Right lung (tissue), 2 donors: ENCODE measurements at regions not wholly inside any gene's neighbourhood (a gene's known extent, or its start where the extent isn't known, plus 50 kb on each side); places are given as distances from the start of the nearest gene placed in this dataset.
"Not testable (repeated sequence)": the region's sequence is repeated elsewhere in the genome, so short reads cannot be mapped to it uniquely, and the experiment has no call there.

Experiments used
- DNase-seq, 2 donors: peaks; one replicate each; pipeline ENCODE4 v3.0.0-alpha.2; 2013

DNA sequence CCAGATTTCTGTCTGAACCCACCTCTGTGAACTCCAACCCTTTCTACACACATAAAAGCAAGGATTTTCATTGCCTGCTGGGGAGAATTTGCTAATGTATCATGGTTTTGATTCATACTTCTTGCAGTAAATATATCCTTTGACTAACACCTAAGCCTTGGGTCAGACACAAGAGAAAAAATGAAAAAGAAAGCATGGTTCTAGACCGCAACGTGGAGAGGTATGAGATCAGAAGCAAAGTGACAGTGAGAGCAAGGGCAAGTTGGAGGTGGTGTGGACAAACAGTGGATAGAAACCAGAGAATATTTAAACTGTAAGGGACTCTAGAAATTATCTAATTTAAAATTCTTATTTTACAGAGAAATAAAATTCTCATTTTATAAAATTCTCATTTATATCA is 212.9 kb upstream of the SEMA6A start:
- DNase-seq = no peak

DNA sequence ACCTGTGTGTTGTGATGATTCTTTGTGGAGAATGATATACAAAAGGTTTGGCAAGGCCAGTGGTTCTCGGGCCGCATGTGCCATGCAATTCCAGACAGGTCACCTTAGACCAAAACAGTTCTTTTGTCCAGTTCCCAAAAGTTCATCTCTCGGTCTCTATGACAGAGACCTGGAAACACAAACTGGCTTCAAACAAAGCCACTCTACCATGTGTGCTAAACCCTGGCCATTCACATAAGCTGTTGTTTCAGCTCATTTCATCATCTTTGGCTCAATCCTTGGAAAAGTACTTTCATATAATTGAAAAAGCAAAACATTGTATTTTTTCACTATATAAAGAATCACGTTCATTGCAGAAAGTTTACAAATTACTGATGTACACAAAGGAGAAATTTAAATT is 210.5 kb upstream of the SEMA6A start:
- DNase-seq = no peak

DNA sequence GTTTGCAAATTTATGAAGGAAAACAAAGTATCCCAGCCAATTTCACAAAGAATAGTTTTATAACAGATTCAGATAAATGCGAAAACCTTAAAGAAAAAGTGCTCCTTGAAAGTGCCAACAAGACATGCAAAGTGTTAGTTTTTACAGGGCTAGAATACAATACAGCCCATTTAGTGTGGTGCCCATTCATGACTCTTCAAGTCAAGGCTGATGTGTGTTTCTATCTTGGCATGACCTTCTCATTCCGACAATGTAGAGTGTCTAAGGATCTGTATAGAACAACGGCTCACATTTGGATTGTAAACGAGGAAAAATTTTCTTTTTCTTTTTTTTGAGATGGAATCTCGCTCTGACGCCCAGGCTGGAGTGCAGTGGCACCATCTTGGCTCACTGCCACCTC is 205.2 kb upstream of the SEMA6A start:
- DNase-seq = no peak

DNA sequence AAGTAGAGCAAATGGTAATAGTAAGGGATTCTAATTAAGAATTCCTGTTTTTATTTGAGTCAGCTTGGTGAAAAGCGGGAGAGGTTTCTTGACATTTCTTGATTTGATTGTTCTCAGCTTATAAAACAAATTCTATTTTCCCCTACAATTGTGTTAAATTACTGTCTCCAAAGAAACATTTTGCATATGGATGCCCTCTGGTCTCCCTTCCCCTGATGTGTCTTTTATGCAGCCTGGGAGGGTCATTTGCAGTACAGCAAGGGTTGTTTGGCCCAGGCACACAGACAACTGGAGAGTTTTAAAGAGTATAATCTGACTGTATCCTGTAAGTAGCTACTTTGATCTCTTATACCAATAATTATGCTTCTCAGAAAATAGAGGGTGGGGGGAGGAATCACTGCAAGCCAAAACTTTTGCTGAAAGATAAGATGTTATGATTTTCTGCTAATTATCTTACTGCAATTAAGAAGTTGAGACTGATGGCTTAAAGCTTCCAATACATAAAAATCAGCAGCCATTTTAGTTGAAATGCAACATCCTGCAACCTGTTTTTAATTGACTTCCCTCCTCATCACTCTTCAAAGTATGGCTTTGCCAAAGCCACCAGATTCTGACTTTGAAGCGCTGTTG is 204.1 kb upstream of the SEMA6A start:
- peak; percentile 74 to 83 for DNase-seq

DNA sequence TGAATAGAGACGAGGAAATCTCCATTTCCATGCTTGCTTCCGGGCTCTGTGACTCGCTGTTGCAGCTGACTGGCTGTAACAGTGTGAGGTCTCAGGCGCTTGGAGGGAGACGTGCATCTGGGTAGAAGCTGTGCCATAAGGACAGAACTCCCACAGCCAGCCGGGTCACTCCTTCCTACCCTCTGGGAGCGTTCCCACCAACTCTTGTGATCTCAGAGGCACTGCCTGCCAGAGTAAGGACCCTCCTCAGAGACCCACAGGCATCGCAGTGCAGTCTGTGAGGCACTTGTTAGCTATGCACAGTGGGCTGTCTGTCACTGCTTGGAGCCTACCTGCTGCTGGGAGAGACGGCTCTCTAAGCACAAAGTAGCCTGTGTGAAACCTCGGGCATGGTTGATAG is 203.4 kb upstream of the SEMA6A start:
- DNase-seq = peak; percentile 38 to 49

DNA sequence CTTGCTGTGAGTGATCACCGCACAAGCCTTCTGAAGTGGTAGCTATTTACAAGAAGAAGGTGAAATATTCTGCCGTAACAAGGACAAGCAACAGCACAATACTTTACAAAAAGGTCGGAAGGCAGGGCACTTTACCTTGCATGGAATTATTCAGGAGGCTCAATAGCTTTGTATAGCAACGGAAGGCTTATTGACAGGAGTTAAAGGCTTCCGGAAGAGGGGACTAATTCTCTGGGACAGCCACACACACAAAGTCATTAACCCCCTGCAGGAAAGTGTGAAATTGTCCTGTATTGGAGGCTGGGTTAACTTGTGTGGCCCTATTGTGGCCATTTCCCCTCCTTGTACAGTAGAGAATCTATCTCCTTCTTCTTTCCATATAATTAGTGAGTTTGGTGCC is 199.3 kb upstream of the SEMA6A start:
- DNase-seq = no peak

DNA sequence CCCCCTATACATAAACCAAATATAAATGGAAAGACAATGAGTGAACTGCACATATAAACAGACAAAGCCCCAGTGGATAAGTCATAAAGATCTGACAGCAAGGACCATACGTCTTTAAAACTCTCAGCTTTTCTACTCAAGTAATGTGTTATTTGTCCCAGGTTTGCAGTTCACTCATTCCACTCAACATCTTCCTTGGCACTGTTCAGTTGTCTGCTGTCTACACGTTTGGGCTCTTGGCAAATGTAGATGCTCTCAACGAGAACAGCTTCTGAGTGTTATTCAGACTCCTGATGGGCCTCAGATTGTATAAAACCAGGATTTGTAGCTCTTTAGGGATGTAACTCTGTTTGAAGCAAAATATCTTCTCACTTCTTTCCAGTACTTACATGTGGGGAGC is 198.2 kb upstream of the SEMA6A start:
- DNase-seq = no peak

DNA sequence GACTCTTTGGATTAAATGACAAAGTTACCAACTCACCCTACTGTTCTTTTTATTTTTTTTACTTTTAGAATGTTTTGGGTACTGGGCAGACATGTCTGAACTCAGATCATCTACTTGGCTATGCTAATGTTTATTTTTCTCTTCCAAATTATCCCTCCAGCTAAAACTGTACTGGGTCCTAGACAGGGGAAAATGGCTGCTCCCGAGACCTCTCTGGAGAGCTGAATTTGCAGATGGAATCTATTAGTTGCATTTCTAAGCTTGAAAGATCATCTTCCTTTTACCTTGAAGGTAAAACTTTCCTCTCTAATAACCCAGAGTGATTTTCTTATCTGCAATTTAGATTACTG is 197.5 kb upstream of the SEMA6A start:
- no peak for DNase-seq

DNA sequence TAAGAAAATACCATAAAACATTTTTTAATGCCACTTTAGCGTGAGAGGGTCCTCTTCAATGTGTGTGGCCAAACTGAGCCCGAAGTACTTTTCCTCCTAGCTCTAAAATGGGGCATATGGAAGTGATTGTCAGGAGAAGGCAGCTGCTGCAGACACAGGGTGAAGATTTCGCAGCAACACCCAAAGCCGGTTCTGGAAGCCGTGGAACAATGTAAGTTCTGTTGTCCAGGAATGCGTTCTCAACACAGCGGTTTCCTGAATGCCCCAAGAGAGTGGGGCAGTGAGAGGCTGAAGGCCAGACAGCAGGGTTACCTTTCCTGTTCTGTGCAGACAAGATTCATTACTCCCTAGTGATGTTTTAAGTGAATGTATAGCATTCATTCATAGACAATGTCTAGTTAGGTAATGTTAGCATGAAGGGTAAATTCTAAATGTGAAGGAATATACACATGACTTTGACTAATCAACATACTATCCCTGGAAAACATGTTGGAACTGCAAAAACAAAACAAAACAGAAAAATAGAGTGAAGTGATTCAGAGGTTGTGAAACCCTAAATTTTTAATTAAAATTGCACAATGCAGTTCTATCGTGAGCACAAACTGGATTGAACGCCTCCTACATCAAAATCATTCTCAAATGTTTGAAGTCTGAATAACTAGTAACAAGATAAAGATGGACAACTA is 197.0 kb upstream of the SEMA6A start:
- no peak for DNase-seq

DNA sequence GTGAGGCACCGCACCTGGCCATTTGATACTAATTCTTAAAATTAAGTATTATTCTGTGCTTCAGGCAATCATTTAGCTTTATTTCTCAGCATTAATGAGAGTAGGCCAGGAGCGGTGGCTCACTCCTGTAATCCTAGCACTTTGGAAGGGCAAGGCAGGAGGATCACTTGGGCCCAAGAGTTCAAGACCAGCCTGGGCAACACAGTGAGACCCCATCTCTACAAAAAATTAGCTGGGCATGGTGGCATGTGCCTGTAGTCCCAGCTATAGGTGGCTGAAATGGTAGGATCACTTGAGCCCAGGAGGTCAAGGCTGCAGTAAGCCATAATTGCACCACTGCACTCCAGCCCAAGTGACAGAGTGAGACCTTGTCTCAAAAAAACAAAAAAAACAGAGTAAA is 195.3 kb upstream of the SEMA6A start:
- DNase-seq = not testable (repeated sequence)

DNA sequence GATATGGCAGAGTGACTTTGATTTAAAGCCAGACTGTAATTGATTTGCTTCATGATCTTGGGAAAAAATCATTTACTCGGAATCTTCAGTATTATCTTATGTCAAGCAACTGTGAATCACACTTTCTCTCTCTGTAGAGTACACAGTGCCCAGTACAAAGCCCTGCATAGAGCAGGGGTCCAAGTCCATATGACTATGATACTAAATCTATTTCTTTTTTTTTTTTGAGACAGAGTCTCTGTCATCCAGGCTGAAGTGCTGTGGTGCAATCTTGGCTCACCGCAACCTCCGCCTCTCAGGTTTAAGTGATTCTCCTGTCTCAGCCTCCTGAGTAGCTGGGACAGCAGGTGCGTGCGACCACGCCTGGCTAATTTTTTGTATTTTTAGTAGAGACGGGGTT is 194.8 kb upstream of the SEMA6A start:
- DNase-seq = no peak

DNA sequence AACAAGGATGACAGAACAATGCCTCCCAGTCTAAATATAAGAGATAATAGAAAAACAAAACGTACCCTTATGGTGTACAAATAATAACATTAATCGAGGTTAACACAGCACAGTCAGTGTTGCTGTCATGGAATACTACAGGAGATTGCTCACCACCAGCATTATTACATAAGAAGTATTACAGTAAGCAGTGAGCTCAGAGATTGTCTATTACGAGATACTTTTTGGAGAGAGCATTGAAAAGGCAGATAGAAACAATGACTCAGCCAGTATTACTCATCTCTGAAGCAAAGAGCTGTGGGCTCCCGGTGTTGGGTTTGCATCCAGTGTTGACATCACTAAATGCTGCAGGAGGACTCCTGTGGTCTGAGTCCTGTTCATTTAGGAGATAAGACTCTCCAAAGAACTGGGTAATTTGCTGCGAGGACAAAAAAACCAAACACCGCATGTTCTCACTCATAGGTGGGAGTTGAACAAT is 191.9 kb upstream of the SEMA6A start:
- no peak for DNase-seq

DNA sequence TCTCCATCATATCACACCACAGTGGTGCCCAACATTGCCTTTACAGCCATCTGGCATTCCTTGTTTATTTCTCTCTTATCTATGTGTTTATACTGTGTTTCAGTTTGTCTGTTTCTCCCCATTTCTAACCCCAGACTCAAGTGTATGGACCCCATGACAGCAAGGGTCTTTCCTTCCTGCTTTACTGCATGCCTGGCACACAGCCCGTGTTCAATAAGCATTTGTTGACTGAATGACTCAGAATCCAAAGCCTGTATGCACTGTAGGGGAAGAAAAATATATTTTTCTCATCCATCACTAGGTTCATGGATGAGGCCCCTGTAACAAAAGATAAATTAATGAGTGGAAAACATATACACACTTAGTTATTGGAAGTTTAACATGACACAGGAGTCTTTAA is 190.8 kb upstream of the SEMA6A start:
- no peak for DNase-seq

DNA sequence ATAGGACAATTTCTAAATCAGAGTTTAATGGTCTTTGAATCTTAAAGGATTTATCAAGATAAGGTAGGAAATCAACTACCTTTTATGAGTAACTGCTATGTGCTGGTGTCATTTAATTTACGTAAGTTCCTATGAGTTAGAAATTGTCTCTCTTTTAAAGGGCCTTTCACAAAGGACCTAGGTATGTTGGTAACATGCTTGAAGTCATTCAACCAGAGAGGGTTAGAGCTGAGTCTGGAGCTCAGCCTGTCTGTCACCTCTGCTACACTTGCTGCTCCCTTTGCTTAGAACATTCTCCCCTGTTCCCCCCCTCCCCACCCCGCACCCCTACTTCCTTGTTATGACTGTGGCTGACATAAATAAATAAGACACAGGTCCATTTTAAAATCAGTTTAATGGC is 190.3 kb upstream of the SEMA6A start:
- no peak for DNase-seq

DNA sequence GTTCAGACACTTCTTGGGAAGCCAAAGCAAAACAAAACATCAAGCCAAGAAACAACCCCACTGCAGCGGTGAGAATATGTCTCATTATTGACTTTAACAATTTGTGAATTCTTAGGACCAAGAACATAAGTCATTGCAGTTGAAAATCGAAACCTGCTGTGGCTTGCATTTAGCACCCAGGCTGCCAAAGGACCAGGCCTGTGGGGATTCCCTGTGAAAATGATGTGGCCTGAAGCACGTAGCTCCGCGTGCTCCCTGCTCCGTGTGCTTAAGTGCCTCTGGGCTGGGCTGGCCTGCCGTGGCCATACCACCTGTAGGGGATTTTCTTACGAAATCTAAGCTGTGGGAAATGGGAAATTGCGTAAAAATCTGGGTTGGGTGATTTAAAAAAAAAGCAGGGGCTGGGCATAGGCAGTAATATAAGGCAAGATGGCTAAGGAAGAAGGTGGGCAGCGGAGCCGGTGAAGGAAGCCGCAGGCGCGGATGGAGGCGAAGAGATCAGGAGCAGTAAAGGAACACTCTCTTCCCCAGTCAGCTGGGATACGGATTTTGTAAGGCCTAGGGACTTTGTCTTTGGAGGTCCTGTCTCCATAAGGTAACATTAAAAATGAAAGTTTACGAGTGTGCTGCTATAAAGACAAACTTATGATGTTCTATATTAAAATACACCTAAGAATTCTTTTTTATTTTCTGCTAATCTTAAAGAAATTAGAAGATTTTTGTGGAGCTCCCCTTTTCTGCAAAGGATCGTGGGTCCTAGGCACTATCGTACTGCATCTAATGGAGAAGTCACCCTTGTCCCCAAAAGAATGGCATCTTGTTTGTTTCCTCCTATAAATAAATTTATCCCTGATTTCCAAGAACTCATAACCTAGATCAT is 189.6 kb upstream of the SEMA6A start:
- DNase-seq = no peak

DNA sequence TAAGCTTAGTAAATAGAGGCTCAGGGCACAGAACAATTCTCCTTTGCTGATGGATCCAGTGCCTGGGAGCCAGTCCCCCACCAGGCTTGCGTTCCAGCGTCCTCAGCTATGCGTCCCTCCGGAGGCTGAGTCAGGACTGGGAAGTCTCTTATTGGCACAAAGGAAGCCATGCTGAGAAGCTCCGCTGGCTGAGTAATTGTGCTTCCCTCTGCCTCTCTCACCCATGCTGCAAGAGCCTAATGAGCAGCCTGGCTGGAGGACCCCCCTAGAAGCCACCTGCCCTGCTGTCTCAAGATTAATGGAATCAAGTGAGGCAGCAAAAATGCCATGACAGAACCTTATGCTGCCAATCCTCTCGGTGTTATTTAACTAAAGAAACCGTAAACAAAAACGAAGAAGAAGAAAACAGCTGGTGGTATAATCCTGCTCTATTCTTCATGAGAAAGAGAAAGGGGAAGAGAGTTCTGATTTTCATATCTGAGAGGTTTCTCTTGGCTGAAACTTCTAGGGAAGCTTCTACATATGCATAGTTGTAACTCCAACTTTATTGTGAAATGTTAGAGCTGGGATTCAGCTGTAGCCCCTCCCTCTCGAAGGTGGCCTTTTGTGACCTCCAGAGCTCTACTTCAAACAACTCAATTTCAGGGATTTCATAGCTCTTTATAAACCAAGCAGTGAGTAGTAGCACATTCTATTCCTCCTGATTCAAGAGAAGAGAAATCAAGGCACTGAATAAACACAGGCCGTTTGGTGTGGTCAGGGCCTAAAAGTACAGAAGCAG is 185.4 kb upstream of the SEMA6A start:
- DNase-seq = no peak

DNA sequence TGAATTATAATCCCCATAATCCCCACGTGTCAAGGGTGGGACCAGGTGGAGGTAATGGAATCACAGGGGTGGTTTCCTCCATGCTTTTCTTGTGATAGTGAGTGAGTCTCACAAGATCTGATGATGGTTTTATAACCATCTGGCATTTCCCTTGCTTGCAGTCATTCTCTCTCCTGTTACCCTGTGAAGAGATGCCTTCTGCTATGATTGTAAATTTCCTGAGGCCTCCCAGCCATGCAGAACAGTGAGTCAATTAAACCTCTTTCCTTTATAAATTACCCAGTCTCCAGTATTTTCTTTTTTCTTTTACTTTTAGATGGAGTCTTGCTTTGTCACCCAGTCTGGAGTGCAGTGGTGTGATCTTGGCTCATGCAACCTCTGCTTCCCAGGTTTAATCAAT is 182.7 kb upstream of the SEMA6A start:
- no peak for DNase-seq

DNA sequence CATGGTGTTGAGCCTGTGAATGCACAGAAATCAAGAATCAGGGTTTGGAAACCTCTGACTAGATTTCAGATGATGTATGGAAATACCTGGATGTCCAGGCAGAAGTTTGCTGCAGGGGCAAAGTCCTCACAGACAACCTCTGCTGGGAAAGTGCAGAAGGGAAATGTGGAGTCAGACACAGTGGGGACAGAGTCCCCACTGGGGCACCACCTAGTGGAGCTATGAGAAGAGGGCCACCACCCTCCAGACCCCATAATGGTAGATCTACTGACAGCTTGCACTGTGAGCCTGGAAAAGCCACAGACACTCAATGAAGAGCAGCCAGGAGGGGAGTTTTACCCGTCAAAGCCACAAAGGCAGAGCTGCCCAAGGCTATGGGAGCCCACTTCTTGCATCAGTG is 181.9 kb upstream of the SEMA6A start:
- no peak for DNase-seq

DNA sequence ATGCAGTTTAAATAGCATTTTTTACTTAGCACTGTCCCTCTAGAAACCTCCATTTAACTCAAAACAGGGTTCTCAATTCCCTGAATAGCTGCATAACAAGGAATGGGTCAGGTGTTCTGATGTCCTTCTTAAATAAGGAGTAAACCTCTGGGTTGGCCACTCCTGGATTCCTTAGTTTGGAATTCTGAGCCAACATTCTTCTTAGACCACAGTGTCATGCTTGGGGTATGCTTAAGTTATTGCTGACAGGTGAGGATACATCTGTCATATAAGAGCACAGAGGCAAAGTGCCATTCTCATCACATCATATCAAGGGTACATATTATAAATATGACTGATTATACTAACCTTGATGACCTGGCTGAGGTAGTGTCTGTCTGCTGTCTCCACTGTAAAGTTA is 179.9 kb upstream of the SEMA6A start:
- DNase-seq = no peak

DNA sequence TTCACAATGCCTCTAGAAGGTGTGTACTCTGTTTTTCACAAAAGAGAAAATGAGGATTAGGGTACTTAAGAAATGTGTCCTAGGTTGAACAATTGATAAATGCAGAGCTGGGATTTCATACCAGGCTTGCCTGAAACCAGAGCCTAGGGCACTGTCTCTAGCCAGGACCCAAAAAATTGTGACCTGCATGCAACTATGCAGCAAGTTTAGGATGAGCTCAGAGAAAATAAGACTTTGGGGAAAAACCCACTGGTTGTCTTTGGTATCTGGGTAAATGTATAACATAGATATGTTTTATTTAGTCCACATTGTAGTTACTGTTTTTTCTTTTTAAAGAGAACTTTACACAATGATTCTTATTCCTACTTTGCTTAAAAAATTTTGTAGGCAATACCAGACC is 177.1 kb upstream of the SEMA6A start:
- no peak for DNase-seq

DNA sequence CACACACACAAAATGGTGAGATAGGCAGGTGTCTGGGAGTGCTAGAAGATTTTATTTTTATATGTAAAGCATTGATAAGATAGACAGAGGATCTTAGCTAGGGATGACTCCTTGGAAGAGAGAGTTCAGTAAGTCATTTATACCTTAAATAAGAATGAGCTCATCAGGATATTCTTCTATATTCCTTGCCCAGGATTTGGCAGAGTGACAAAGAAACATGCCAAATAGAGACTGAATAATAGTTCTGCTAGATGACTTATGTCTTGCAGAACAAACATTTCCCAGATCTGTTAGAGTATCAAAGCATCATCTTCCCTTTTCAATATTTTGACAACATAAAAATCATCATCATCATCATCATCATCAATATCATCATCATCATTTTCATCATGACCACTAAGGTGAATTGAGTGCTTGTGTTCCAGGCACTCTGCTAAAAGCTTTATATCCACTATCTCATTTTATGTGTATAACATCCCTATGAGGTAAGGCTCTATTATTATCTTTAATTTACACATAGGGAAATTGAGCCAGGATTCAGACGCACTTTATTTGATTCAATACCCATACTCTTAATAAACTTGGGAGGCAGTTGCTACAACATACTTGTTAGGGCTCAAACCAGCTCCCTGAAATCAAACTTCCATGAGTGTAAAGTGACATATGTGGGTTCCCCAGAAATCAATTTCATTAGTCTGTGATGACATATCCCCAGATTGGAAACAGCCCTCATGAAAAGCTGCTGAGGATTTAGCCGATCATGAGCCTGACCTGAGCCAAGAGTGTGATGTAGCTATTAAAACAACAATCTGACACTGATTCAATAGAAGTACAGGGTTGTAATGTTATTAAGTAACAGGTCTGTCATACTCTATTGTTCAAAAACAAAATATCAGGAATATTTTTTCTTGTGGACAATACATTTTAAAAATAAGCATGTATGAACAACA is 176.3 kb upstream of the SEMA6A start:
- DNase-seq = no peak
